ENCODE measurements at regions not wholly inside any gene's neighbourhood (a gene's known extent, or its start where the extent isn't known, plus 50 kb on each side); places are given as distances from the start of the nearest gene placed in this dataset.
"Not testable (repeated sequence)": the region's sequence is repeated elsewhere in the genome, so short reads cannot be mapped to it uniquely, and the experiment has no call there.

GRCh38 chr2:87634971-87635650 is 112.8 kb upstream of the PLGLB2 start:
- not testable (repeated sequence) for DNase-seq (ENCODE audit: low read depth in 1 of 2, low spot score in 1 of 2)

GRCh38 chr2:87636246-87636645 is 111.6 kb upstream of the PLGLB2 start:
- not testable (repeated sequence) for DNase-seq (ENCODE audit: low read depth in 1 of 2, low spot score in 1 of 2)

- DNase-seq (ENCODE audit: low read depth in 1 of 2, low spot score in 1 of 2): not testable (repeated sequence)
These were observed 111.2 kb upstream of the PLGLB2 start for GRCh38 chr2:87636735-87637134.

DNA sequence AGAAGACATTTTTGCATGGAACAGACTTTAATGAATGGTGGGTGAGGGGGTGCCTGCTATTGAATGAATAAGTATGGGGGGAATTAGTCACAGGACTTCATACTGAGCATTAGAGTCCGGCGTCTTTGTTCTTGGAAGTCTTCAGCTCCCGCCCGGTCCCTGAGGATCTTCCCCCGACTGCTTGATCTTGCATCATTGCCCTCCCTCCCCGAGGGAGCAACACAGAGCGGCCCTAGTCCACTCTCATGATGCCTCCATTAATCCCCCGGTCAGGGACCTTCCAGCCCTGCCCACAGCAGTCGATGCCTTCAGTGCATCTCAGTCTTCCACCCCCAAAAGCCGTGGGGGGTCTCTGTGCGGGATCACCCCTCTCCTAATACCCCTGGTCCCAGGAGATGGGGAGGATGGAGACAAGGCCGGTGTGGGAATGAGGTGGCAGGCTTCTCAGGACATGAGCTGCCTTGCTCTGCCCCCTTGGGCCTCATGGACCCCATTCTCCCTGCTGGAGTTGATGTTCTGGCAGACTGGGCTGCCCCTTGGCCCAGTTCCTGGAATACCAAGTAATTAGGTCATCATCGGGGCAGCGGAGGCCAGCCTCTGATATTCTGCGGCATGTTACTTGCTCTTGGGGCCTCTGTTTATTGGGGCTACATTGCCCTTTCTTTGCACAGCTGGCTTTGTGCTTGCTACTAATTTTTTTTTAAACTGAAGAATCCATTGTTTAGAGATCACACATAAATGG is 110.5 kb upstream of the PLGLB2 start:
- not testable (repeated sequence) for DNase-seq (ENCODE audit: low read depth in 1 of 2, low spot score in 1 of 2)

GRCh38 chr2:87638114-87638807 is 109.6 kb upstream of the PLGLB2 start:
- not testable (repeated sequence) for DNase-seq (ENCODE audit: low read depth in 1 of 2, low spot score in 1 of 2)

DNA sequence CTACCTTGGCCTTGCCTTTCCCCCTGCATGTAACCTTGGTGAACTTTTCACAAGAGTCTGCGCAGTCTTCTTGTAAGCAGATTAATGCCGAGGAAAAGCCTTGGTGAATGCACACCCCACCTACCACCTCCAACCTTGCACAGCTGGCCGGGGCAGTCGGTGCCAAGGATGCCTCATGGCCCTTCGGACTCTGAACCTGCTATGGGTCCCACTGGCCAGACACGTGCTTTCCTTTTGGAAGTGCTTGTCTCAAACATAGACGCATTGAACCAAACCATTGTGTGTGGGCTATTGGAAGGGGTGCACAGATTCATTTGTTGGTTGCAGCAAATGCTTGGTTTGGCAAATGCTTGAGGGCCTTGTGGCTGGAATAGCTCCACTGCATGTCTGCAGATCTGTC is 109.0 kb upstream of the PLGLB2 start:
- DNase-seq (ENCODE audit: low read depth in 1 of 2, low spot score in 1 of 2): not testable (repeated sequence)

DNA sequence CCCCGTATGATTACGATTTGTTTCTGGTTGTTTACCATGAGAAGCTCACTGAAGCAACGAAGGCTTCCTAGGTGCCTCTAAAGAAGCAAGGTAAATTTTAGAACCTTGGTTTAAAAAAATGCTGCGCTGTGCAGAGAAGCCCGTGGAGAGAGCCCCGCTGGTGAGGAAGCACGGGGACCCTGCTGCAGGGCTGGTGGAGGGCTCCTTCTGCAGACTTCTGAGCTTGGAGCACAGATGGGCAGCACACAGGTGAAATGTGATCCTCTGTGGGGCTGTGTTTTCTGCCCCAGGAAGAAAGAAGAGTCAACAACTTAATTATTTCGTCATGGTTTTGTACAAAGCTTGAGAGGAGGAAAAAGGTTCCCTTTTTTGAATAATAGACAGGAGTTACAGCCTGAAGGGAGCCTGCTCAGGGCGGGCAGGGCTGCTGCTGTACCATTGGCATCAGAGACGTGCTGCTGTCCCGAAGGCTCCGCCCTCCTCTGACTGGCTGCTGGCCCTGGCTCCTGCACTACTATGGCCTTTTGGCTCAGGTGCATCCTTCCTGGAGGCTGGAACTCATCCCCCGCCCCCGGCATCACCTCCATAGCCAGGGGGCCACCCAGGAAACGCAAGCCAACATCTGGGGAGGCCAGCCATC is 108.0 kb upstream of the PLGLB2 start:
- DNase-seq (ENCODE audit: low read depth in 1 of 2, low spot score in 1 of 2): not testable (repeated sequence)

DNA sequence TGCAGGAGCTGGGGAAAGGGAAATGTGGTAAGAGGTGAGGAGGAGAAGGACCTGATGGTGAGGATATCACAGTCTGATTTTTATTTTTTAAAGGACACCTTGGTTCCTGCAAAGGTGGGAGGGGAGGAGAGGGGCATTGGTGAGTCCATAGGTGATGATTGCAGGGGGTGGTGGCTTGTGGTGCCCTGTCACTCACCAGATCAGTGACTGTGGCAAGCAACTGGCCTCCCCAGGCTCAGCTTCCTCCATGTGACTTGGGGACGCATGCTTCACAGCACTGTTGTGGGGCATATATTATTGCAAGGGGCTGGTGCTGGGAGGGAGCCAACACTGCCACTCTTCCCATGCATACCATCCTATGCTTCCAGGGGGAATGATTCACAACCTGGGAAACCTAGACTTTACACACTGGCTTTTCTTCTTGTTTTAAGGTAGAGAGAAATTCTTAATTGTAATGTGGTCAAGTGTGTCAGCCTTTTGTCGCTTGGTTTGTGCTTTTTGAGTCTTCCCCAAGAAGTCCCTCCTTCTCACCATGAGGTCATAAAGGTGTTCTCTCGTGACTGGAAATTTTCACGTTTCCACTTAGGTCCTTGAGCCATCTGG is 106.8 kb upstream of the PLGLB2 start:
- DNase-seq (ENCODE audit: low read depth in 1 of 2, low spot score in 1 of 2): not testable (repeated sequence)

DNA sequence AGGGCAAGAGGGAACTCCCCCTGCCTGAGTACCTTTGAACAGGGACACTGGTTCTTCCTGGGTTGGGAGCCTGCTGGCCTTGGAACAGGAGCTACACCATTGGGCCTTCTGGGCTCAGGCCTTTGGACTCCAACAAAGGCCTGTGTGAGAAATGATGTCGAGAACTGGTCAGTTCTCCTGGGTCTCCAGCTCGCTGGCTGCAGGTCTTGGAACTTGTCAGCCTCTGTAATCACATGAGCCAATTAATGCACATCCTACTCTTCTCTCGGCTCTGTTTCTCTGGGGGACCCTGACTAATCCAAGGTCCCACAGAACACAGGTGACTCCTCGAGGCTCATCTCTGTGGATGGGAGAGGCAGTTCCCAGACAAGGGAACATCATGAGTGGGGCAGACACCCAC is 104.7 kb upstream of the PLGLB2 start:
- not testable (repeated sequence) for DNase-seq (ENCODE audit: low read depth in 1 of 2, low spot score in 1 of 2)

GRCh38 chr2:87647737-87648498 is 100.0 kb upstream of the PLGLB2 start:
- not testable (repeated sequence) for DNase-seq (ENCODE audit: low read depth in 1 of 2, low spot score in 1 of 2)

DNA sequence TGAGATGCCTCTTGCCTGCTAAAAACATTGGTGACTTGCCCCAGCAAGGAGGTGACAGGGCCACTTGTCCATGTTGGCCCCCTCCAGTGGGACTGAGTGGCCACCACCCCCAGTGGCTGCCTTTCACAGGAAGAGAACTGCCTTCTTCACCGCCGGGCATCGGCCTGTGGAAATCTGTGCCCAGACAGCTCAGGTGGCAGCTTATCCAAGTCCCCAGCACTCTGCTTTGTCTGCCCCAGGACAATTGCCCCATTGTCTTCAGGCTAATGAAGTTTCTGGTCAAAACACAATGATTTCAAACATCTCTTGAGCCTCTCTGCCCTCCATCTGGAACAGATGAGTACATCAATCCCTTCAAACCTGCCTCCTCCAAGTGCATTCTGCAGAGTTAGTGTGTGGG is 99.1 kb upstream of the PLGLB2 start:
- not testable (repeated sequence) for DNase-seq (ENCODE audit: low read depth in 1 of 2, low spot score in 1 of 2)

GRCh38 chr2:87649871-87650270 is 98.0 kb upstream of the PLGLB2 start:
- DNase-seq (ENCODE audit: low read depth in 1 of 2, low spot score in 1 of 2): not testable (repeated sequence)

GRCh38 chr2:87650837-87651236 is 97.0 kb upstream of the PLGLB2 start:
- DNase-seq (ENCODE audit: low read depth in 1 of 2, low spot score in 1 of 2): not testable (repeated sequence)

DNA sequence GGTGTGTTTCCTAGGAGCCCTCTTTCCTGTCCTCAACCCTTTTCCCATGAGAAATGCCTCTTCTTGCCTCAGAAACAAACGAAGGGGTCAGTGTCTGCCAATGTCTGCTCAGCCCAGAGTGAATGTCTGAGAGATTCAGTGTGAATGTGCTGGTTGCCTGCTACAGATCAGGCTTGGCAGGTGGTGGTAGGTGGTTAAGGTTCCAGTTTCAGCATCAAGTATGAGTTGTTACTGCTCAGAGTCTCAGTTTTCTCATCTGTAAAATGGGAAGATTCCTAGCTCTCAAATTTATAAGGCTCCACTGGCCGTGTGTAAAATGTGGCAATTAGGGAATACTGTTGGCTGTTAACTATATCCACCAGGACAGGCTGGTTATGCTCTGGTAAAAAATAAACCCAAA is 96.3 kb upstream of the PLGLB2 start:
- not testable (repeated sequence) for DNase-seq (ENCODE audit: low read depth in 1 of 2, low spot score in 1 of 2)

- DNase-seq (ENCODE audit: low read depth in 1 of 2, low spot score in 1 of 2): not testable (repeated sequence)
These were observed 94.5 kb upstream of the PLGLB2 start for GRCh38 chr2:87653373-87653772.

DNA sequence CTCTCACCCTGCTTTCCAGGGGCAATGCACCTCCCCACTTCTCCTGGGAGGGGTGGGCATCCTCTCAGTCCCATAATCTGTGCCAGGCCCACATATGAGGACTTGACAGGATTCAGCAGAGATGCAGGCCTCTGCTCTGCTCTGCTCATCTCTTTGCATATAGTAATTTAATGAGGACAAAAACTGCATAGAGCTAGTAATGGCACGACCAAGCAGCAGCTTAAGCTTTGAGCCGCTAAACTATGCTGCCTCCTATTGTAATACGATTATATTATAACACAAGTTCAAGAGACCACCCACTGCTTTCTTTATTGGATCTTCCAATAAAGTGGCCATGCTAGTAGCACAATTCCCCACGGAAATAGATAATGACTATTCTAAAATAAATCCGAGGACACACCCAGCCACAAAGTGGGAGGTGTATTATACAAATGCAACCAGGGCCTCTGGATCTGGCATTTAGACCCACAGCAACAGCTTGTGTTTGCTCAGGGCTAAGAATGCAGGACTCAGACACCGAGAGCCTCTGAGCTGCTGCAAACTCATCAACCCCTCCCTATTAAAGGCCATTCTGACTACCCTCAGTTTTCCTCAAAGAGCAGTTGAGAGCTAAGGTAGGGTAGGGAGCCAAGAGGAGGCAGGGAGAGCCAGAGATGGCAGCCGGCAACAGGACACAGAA is 93.6 kb upstream of the PLGLB2 start:
- DNase-seq (ENCODE audit: low read depth in 1 of 2, low spot score in 1 of 2): not testable (repeated sequence)

DNA sequence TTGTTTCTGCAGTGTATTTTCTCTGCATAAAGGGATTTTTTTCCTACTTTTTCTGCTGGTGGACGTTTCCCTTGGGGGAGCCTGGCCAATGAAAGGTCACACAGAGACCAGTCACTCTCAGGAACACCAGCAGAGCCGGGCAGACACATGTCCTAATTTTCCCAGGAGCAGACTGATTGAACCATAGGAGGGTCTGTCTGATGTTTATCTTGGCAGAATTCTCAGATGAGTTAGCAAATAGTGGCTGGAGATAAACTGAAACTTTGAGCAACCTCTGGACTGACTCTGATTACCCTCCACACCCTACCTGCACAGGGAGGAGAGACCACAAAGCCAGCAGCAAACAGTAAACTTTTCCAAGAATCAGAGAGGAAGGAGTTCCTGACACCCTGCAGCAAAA is 90.0 kb upstream of the PLGLB2 start:
- DNase-seq (ENCODE audit: low read depth in 1 of 2, low spot score in 1 of 2): not testable (repeated sequence)

- DNase-seq (ENCODE audit: low read depth in 1 of 2, low spot score in 1 of 2): not testable (repeated sequence)
These were observed 89.5 kb upstream of the PLGLB2 start for GRCh38 chr2:87658357-87658756.

- DNase-seq (ENCODE audit: low read depth in 1 of 2, low spot score in 1 of 2): not testable (repeated sequence)
These were observed 88.9 kb upstream of the PLGLB2 start for GRCh38 chr2:87658976-87659375.

DNA sequence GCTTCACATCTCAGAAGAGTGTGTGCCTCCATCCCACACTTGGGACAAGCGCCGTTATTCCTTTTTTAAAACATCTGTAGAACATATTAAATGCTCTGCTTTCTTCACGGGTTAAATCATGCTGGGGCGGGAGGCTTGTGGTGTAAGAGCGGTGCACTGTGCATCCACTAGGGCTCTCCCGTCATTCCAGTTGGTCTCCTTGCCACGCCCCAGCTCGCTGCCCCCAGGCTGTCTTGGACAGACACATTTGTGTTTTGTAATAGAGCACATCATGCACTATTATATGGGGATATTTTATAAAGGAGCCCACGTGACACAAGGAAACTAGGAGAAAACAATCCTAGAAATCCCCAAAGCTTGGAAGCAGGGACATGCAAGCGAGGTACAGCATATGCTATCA is 87.7 kb upstream of the PLGLB2 start:
- DNase-seq (ENCODE audit: low read depth in 1 of 2, low spot score in 1 of 2): not testable (repeated sequence)

Measured in activated T-helper 1 cell treated with anti-CD3 and anti-CD28 coated beads, Interleukin-2, amount 50 U/mL, for 16 hours (primary cell).